ENCODE measurements at regions not wholly inside any gene's neighbourhood (a gene's known extent, or its start where the extent isn't known, plus 50 kb on each side); places are given as distances from the start of the nearest gene placed in this dataset.

- peaks cover 2% of the 10 kb centered on the region for H3K27me3 Mint-ChIP-seq (ENCODE audit: low read depth)
- H3K4me1 Mint-ChIP-seq: no peaks in the 10 kb centered on the region
- H3K27ac Mint-ChIP-seq (ENCODE audit: unreplicated experiment): no peak overlapping the region
Observed at GRCh38 chr5:122581629-122582028, 193.3 kb upstream of the SNX2 start.

GRCh38 chr5:122584411-122585300, 190.2 kb upstream of the SNX2 start:
- Mint-ChIP-seq H3K4me1 (no peaks in the 10 kb centered on the region), H3K27me3 (ENCODE audit: low read depth) (peaks cover 2% of the 10 kb centered on the region), H3K36me3 (ENCODE audit: low read depth) (no peaks in the 10 kb centered on the region), H3K4me3 (no peak overlapping the region), H3K27ac (ENCODE audit: unreplicated experiment) (peak overlapping the region; percentile 51), H3K9me3 (no peaks in the 10 kb centered on the region)
- TF ChIP-seq CTCF (conservative IDR thresholded peaks at IDR 0.05): no peak
- DNase-seq (ENCODE audit: low read depth, low spot score): no peak

More at GRCh38 chr5:122581629-122582028, 193.3 kb upstream of the SNX2 start:
- Mint-ChIP-seq H3K36me3 (ENCODE audit: low read depth) (no peaks in the 10 kb centered on the region), H3K9me3 (no peaks in the 10 kb centered on the region), H3K4me3 (no peak overlapping the region)
- no peak for TF ChIP-seq CTCF (conservative IDR thresholded peaks at IDR 0.05)
- no peak for DNase-seq (ENCODE audit: low read depth, low spot score)

- Mint-ChIP-seq H3K4me3 (no peak overlapping the region), H3K4me1 (no peaks in the 10 kb centered on the region), H3K27me3 (ENCODE audit: low read depth) (peaks cover 2% of the 10 kb centered on the region), H3K9me3 (no peaks in the 10 kb centered on the region), H3K27ac (ENCODE audit: unreplicated experiment) (no peak overlapping the region), H3K36me3 (ENCODE audit: low read depth) (no peaks in the 10 kb centered on the region)
- no peak for DNase-seq (ENCODE audit: low read depth, low spot score)
- no peak for TF ChIP-seq CTCF (conservative IDR thresholded peaks at IDR 0.05)
Observed at GRCh38 chr5:122585371-122585770, 189.5 kb upstream of the SNX2 start.

- no peak overlapping the region for H3K27ac Mint-ChIP-seq (ENCODE audit: unreplicated experiment)
- DNase-seq (ENCODE audit: low read depth, low spot score): no peak
- H3K36me3 Mint-ChIP-seq (ENCODE audit: low read depth): no peaks in the 10 kb centered on the region
- no peak for TF ChIP-seq CTCF (conservative IDR thresholded peaks at IDR 0.05)
- peaks cover 2% of the 10 kb centered on the region for H3K27me3 Mint-ChIP-seq (ENCODE audit: low read depth)
- H3K9me3 Mint-ChIP-seq: no peaks in the 10 kb centered on the region
- H3K4me3 Mint-ChIP-seq: no peak overlapping the region
- no peaks in the 10 kb centered on the region for H3K4me1 Mint-ChIP-seq
Observed at GRCh38 chr5:122586351-122586750, 188.5 kb upstream of the SNX2 start.

- Mint-ChIP-seq H3K27me3 (ENCODE audit: low read depth) (peaks cover 2% of the 10 kb centered on the region), H3K27ac (ENCODE audit: unreplicated experiment) (no peak overlapping the region), H3K4me1 (no peaks in the 10 kb centered on the region), H3K36me3 (ENCODE audit: low read depth) (no peaks in the 10 kb centered on the region), H3K9me3 (peaks cover 3% of the 10 kb centered on the region), H3K4me3 (no peak overlapping the region)
- no peak for DNase-seq (ENCODE audit: low read depth, low spot score)
- no peak for TF ChIP-seq CTCF (conservative IDR thresholded peaks at IDR 0.05)
Observed at GRCh38 chr5:122591828-122592227, 183.1 kb upstream of the SNX2 start.
